RPMI7951 (cell line): ENCODE measurements at regions not wholly inside any gene's neighbourhood (a gene's known extent, or its start where the extent isn't known, plus 50 kb on each side); places are given as distances from the start of the nearest gene placed in this dataset.
"Not testable (repeated sequence)": the region's sequence is repeated elsewhere in the genome, so short reads cannot be mapped to it uniquely, and the experiment has no call there.

Experiments
- DNase-seq: peaks from one replicate; pipeline ENCODE4 v3.0.0-alpha.2; 2012; ENCODE audit warnings: low read depth

- DNase-seq = no peak
These were observed 103.9 kb upstream of the SOX21 start for GRCh38 chr13:94816256-94816655.

DNA sequence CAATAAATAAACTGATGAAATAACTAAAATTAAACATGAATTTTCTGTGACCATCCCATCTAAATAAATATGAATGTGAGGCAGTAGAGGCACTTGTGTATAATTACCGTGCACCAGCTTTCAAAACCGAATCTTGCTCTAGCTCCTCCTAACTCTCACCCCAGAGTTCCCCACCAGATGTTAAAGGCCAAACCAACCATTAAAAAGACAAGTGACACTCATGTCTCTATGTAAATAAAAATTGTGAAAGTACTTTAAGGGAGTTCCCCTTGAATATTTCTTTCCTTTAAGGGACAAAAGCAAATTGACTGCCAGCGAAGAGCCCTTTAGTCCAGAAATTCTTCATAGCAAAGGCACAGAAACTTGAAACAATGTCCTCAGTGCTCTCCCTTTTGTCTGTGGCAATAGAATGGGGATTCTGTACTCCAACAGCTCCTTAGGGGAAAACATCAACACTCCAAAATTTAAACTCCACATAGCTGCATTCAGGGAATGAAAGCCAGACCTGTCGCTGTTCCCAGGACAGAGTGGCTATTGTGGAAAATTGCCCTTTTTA is 101.7 kb upstream of the SOX21 start:
- DNase-seq = no peak

DNA sequence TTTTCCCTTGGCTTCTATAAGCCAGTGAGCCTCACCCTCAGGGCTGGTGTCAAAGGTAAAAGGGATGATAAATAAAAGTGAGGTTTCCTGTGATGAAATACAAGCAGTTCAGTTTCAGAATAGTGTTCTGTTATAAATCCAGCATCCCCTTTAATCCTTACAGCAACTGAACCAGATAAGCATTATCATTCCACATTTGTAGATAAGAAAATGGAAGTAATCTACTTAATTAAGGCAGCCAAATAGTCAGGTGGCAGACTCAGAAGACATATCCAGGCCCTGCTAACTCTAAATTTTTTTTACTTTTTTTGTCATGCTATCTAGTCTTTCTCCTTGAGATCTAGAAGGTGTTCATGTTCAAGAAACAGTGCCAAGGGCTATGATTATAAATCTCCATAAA is 99.4 kb upstream of the SOX21 start:
- no peak for DNase-seq

GRCh38 chr13:94800423-94800822 is 88.1 kb upstream of the SOX21 start:
- no peak for DNase-seq

DNA sequence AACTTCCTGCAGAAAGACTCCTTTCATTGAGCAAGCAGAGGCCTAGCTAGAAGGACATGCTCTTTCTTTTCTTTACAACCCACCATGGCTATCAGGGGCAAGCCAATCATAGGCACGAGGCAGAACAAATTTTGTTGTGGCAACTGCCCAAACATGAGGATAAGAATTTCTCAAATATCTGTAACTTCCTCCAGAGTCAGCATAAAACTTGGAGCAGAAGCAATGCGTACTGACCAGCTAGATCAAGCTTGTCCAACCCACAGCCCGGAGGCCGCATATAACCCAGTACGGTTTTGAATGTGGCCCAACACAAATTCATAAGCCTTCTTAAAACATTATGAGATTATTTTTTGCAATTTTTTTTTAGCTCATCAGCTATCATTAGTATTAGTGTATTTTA is 87.0 kb upstream of the SOX21 start:
- no peak for DNase-seq

DNA sequence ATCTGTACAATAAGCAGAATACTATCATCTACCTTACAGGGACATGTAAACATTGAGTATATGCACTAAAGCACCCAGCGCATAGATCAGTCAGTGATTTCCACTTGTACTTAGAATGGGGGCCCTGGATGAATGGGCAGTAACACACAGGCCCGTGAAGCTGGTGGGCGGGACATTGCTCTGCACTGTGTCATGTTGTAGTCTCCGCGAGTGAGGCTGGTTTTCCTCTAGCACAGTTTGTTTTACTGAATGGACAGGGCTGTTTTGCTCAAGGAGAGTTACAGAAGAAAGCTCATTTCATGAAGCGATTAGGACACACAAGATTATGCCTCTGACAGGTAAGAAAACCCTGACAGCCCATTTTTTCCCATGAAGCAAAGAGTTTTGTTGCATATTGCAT is 86.4 kb upstream of the SOX21 start:
- DNase-seq = no peak

DNA sequence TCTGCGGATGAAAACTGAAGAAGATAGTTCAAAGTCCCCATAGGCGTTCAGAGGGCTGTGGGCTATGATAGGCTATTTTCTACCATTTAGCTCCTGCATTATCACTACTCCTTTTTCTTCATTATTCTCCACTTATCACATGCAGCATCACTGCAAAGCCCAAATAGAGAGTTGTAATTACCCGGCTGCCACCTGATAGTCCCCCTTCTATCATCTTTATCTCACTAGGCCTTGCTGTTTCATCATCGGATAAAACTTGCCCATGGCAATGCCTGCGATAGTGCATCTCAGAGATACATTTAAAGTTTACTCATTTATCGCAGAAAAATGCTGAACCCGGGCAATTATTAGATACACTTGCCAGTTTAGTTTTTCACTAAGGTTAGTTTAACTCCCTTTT is 82.9 kb upstream of the SOX21 start:
- no peak for DNase-seq

- DNase-seq = not testable (repeated sequence)
These were observed 73.9 kb upstream of the SOX21 start for GRCh38 chr13:94786246-94786645.

- no peak for DNase-seq
These were observed 71.7 kb upstream of the SOX21 start for GRCh38 chr13:94784066-94784465.

DNA sequence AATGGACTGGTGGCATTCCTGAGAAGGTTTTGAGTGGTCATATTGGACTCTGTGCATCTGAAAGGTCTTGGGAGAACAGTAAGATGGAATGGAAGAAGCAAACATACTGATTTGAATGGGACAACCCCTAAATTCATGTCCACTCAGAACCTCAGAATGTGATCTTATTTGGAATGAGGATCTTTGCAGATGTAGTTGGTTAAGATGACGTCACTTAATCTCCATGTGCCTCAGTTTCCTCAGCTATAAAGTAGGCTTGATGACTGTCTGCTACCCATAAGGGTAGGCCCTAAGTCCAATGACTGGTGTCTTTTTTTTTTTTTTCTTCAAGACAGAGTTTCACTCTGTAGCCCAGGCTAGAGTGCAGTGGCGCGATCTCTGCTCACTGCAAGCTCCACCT is 71.1 kb upstream of the SOX21 start:
- DNase-seq = no peak

- no peak for DNase-seq
These were observed 68.1 kb upstream of the SOX21 start for GRCh38 chr13:94780421-94780820.

GRCh38 chr13:94778986-94779385 is 66.6 kb upstream of the SOX21 start:
- no peak for DNase-seq

- DNase-seq = no peak
These were observed 66.2 kb upstream of the SOX21 start for GRCh38 chr13:94778585-94778984.

GRCh38 chr13:94776956-94777355 is 64.6 kb upstream of the SOX21 start:
- DNase-seq = no peak

- no peak for DNase-seq
These were observed 64.0 kb upstream of the SOX21 start for GRCh38 chr13:94776300-94776699.

DNA sequence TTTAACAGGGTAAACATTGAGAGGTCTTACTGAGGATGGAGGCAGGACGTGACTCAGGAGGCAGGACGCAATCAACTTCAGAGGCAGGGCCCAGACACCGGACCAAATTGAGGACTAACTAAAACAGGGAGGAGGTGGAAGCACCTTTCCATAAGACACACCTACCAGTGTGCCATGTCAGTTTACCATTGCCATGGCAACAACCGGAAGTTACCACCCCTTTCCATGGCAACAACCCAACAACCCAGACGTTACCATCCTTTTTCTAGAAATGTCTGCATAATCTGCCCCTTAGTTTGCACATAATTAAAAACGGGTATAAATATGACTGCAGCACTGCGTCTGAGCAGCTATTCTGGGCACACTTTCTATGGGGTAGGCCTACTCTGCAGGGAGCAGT is 53.5 kb upstream of the SOX21 start:
- DNase-seq = no peak

GRCh38 chr13:94764576-94765321 is 52.4 kb upstream of the SOX21 start:
- DNase-seq = peak; percentile 7
